ENCODE measurements at regions not wholly inside any gene's neighbourhood (a gene's known extent, or its start where the extent isn't known, plus 50 kb on each side); places are given as distances from the start of the nearest gene placed in this dataset.
"Not testable (repeated sequence)": the region's sequence is repeated elsewhere in the genome, so short reads cannot be mapped to it uniquely, and the experiment has no call there.

DNA sequence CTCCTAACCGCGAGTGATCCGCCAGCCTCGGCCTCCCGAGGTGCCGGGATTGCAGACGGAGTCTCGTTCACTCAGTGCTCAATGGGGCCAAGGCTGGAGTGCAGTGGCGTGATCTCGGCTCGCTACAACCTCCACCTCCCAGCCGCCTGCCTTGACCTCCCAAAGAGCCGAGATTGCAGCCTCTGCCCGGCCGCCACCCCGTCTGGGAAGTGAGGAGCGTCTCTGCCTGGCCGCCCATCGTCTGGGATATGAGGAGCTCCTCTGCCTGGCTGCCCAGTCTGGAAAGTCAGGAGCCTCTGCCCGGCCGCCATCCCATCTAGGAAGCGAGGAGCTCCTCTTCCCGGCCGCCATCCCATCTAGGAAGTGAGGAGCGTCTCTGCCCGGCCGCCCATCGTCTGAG, 58.8 kb upstream of the ANKRD30BL start:
- DNase-seq (ENCODE audit: low spot score); in situ Hi-C loops (cut with MboI; ENCODE audit: low sequenced_read_pairs, unreplicated experiment): not testable (repeated sequence)

DNA sequence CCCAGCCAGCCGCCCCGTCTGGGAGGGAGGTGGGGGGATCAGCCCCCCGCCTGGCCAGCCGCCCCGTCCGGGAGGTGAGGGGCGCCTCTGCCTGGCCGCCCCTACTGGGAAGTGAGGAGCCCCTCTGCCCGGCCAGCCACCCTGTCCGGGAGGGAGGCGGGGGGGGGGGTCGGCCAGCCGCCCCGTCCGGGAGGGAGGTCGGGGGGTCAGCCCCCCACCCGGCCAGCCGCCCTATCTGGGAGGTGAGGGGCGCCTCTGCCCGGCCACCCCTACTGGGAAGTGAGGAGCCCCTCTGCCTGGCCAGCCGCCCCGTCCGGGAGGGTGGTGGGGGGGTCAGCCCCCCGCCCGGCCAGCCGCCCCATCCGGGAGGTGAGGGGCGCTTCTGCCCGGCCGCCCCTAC, 60.1 kb upstream of the ANKRD30BL start:
- in situ Hi-C loops (cut with MboI; ENCODE audit: low sequenced_read_pairs, unreplicated experiment); DNase-seq (ENCODE audit: low spot score): not testable (repeated sequence)

DNA sequence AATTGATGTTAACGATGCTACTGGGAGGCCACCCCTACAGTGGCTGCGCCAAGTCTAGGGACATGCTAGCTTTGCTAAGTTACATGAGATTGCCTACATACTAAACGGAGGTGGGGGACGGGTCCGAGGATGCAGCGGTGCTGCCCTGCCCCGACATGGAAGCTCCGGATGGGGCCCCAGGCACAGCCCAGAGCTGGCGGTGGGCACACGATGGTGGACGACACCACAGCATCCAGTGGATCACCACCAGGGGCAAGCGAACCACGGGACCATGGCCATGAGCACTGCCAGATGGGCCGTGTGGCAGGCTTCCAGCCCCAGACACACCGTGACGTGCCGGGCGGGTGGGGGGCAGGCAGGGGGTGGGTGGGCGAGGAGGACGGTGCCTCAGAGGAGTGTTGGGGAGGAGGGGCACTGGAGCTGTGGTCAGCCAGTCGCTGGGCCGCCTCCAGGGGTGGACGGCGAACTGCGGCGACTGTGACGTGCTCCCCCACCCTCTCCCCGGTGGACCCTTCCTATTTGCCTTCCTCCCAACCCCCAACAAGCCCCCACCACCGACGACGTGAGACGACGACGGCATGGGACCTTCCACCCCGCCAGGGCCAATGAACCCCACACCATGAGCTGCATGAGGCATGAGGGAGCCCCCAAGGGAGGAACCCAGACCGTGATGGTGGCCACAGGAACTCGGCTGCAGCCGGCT, 90.6 kb upstream of the ANKRD30BL start:
- in situ Hi-C loops (cut with MboI; ENCODE audit: low sequenced_read_pairs, unreplicated experiment), result no loop called here
- peak; percentile 5 for DNase-seq (ENCODE audit: low spot score)
- TF ChIP-seq, protein P1, sequence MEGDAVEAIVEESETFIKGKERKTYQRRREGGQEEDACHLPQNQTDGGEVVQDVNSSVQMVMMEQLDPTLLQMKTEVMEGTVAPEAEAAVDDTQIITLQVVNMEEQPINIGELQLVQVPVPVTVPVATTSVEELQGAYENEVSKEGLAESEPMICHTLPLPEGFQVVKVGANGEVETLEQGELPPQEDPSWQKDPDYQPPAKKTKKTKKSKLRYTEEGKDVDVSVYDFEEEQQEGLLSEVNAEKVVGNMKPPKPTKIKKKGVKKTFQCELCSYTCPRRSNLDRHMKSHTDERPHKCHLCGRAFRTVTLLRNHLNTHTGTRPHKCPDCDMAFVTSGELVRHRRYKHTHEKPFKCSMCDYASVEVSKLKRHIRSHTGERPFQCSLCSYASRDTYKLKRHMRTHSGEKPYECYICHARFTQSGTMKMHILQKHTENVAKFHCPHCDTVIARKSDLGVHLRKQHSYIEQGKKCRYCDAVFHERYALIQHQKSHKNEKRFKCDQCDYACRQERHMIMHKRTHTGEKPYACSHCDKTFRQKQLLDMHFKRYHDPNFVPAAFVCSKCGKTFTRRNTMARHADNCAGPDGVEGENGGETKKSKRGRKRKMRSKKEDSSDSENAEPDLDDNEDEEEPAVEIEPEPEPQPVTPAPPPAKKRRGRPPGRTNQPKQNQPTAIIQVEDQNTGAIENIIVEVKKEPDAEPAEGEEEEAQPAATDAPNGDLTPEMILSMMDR (IDR thresholded peaks at IDR 0.05; ENCODE audit: borderline replicate concordance, control extremely low read depth, extremely low read depth, insufficient read depth, missing control alignments), result no peak

DNA sequence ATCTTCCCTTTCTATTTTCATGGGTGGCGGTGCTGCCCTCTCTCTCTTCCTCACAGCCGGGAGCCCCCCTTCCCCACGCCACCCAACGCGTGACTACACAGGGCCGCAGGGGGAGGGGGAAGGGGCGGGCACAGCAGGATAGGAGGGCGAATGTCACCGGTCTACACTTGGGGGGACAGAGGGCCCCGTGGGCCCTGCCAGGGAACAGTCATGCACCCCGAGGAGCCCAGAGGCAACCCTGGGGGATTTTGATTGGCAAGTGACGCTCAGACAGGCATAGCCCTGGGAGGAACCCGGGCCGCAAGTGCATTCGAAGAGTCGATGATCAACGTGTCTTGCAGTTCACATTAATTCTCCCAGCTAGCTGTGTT, 91.1 kb upstream of the ANKRD30BL start:
- in situ Hi-C loops (cut with MboI; ENCODE audit: low sequenced_read_pairs, unreplicated experiment), result no loop called here
- peak; percentile 10 for DNase-seq (ENCODE audit: low spot score)
- TF ChIP-seq, protein P1 (IDR thresholded peaks at IDR 0.05; ENCODE audit: borderline replicate concordance, control extremely low read depth, extremely low read depth, insufficient read depth, missing control alignments), result no peak

DNA sequence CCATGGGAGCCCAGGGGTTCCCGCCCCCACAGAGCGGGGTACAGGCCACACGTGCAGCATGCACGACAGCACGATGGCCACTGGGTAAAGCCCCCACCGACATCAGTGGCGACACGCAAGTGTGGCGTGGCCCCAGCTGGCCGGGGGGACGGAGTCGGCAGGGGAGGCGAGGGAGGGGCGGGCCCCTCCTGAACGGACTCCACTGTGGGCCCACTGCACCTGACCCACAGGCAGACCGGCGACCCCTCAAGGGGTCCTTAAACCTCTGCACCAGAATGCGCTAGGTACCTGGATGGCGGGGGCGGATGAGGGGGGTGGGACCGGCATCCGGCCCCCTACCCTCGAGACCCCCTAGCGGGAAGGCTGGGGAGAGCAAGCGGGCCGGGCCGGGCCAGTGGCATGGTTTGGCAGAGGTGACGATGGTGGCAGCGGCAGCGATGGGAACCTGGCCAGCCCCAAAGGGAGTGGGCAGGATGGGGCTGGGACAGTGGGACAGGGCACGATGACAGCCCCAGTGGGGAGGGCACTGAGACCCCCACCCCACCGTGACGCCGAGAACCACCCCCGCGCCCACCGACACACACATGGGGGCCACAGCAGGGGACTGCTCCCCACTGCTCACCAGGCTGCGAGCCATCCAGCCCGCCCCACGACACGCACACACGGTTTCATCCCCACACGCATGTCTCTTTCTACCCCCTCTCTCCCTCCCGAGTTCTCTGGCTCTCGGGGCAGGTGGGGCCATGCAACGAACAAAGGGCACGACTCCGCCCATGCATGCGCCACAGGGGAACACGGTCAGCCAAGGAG, 91.9 kb upstream of the ANKRD30BL start:
- in situ Hi-C loops (cut with MboI; ENCODE audit: low sequenced_read_pairs, unreplicated experiment), result no loop called here
- DNase-seq (ENCODE audit: low spot score), result peak; percentile 17
- TF ChIP-seq, protein P1 (IDR thresholded peaks at IDR 0.05; ENCODE audit: borderline replicate concordance, control extremely low read depth, extremely low read depth, insufficient read depth, missing control alignments), result no peak

DNA sequence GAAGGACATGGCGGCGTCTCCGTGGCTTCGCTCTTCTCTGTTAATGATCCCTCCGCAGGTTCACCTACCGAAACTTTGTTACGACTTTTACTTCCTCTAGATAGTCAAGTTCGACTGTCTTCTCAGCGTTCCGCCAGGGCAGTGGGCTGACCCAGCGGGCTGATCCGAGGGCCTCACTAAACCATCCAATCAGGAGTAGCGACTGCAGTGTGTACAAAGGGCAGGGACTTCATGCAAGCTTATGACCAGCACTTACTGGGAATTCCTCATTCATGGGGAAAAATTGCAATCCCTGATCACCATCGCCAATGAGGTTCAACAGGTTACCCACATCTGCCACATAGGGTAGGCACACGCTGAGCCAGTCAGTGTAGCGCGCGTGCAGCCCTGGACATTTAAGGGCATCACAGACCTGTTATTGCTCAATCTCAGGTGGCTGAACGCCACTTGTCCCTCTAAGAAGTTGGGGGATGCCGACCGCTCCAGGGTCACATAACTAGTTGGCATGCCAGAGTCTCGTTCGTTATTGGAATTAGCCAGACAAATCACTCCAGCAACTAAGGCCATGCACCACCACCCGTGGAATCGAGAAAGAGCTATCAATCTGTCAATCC, 92.7 kb upstream of the ANKRD30BL start:
- in situ Hi-C loops (cut with MboI; ENCODE audit: low sequenced_read_pairs, unreplicated experiment), result not testable (repeated sequence)
- peak; percentile 2 for DNase-seq (ENCODE audit: low spot score)

DNA sequence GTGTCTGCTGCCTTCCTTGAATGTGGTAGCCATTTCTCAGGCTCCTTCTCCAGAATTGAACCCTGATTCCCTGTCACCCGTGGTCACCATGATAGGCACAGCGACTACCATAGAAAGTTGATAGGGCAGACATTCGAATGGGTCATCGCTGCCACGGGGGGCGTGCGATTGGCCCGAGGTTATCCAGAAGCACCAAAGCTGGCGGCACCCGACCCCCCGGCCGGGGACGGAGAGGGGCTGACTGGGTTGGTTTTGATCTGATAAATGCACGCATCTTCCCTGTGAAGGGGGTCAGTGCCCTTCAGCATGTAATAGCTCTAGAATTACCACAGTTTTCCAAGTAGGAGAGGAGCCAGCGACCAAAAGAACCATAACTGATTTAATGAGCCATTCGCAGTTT, 94.0 kb upstream of the ANKRD30BL start:
- peak; percentile 1 for DNase-seq (ENCODE audit: low spot score)
- in situ Hi-C loops (cut with MboI; ENCODE audit: low sequenced_read_pairs, unreplicated experiment), result no loop called here
- TF ChIP-seq, protein P1 (IDR thresholded peaks at IDR 0.05; ENCODE audit: borderline replicate concordance, control extremely low read depth, extremely low read depth, insufficient read depth, missing control alignments), result no peak

DNA sequence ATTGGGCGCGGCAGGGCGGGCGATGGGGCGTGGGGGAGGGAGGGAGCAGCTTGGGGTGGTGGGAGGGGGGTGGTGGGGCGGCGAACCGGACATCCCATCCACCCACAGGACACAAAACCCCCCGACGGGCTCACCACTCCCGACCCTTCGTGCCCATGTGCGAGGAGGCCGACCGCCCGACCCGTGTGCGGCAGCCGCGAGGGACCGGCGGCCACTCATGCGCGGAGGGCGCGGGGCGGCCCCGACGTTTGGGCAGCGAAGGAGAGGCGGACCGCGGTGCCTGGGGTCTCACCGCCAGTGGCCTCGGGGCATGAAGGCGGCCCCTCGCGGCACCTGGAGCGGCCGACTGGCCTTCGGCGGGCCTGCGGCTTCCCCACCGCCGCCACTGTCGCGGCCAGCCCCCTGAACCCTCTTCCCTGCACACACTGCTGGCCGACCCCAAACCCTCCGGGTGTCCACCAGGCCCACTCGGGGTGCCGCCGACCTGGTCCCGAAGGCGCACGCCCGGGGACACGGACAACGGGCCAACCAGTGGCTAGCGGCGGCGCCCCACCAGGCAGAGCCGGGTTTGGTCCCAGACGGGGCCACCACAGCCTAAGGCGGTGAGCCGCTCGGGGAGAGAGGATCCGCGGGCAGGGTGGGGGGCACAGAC, 94.6 kb upstream of the ANKRD30BL start:
- DNase-seq (ENCODE audit: low spot score), result peak; percentile 9
- in situ Hi-C loops (cut with MboI; ENCODE audit: low sequenced_read_pairs, unreplicated experiment), result no loop called here
- TF ChIP-seq, protein P1 (IDR thresholded peaks at IDR 0.05; ENCODE audit: borderline replicate concordance, control extremely low read depth, extremely low read depth, insufficient read depth, missing control alignments), result no peak

DNA sequence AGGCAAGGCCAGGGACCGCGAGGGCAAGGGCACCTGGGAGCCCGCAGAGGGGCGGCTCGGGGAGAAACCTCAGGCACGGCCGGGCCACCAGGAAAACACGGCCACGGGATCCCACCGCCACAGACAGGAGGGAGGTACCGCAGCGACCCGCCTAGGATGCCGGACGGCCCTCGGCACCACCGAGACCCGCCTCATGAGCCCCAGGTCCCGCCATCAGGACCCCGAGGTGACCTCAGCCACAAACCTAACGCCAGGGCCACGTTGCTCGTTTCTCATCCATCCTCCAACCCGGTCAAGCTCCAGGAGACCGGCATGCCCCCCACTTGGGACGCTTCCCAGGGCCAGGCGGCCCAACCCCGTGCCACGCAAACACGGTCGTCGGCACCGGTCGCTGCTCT, 95.2 kb upstream of the ANKRD30BL start:
- in situ Hi-C loops (cut with MboI; ENCODE audit: low sequenced_read_pairs, unreplicated experiment), result not testable (repeated sequence)
- DNase-seq (ENCODE audit: low spot score), result peak; percentile 2

DNA sequence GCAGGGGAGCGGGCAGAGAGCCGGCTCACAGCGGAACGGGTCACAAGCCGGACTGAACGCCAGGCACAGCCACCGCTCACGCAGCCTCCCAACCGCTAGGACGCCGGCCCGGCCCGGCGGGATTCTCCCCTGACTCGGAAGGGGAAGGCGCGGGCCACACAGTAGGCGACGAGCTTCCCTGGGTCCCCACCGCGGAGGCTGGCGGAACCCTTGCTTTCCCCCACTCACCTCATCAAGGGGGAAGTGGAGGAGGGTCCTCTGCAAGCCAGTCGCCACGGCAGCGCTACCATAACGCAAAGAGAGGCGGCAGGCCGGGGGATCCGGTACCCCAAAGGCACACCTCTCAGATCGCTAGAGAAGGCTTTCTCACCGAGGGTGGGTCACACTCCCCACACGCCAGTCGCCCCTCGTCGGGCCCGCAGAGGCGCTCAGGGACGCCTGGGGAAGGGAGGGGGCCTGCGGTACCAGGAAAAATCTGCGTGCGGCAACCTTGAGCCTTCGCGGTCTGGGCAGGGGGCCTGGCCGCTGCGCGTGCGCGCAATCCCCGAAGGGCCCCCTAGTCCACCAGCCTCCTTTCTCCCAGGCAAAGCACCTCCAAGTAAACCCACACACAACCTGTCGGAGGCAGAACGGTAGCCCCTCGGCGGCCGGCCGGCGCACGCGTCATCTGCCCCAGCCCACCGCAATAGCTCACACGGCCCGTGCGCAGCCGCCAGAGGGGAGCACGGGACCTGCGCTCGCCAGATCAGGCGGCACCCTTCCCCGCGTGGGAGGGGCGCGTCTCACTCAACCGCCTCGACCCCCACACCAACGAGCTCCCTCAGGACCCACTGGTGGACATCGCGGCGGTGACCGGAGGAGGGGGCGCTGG, 95.8 kb upstream of the ANKRD30BL start:
- in situ Hi-C loops (cut with MboI; ENCODE audit: low sequenced_read_pairs, unreplicated experiment), result not testable (repeated sequence)
- DNase-seq (ENCODE audit: low spot score), result peak; percentile 11
